HG02571 (cell line): ENCODE measurements at regions not wholly inside any gene's neighbourhood (a gene's known extent, or its start where the extent isn't known, plus 50 kb on each side); places are given as distances from the start of the nearest gene placed in this dataset.

Experiments
- ATAC-seq: cut with Tn5 transposase; IDR thresholded peaks from one replicate; pipeline ENCODE4 v1.9.1; 2021; ENCODE audit warnings: mild to moderate bottlenecking, moderate library complexity; ENCODE audit not compliant: unreplicated experiment

DNA sequence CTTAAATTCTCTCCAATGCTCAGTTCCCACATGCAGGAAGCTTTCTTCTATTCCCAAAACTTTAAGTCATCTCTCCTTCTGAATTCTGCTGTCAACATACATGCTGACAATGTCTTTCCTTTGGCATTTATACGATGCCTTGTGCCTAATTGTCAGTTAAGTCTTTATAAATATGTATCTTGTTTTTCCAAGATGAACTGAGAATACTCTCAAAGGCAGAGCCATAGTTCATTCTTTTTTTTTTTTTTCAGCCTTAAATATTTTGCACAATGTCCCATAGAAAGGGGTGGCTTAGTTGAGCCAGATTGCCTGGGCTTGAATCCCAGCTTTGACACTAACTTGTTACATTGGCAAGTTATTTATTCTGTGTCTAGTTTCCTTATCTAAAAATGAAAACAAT lies 210.6 kb downstream of the QDPR start:
- ATAC-seq, result no peak

DNA sequence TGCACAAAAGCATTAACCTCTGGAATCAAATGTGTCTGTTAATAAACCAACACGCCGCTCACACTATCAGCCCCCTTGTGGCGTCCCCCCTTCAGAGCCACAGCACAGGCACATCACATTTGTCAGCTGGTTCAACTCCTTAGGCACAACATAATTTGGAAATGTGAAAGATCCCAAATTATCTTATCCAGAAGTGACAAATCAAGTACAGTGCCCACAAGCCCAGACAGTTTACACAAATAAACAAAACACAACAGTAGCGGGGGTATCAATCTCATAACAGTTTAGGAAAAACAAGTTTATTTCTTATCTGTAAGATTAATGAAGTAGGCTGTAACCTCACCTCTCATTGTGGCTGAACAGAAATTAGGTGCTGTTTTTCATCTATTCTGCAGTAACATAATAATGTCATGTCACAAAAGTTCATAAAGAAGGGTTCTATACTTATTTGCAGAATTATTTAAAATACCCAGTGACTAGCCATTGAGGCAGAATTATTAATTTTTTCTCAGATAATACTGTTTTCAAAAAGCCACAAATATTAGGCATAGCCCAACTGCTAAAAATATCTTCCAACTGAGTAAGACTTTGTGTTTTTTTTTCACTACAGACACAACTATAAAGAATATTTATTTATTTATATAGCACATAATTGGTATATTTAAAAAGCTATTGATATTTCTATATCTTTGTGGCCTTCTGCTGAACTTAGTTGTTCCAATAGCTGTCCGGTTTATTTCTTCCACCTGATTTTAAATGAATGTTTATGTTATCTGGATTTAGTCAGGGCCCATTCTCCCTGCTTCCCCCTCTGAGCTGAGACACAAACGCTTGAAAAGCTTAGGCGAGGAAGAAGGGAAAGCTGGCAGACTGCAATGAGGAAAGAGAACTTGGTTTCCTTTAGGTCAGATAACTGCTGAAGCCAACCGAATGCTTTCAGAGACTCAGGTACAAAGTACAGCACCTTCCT lies 214.7 kb downstream of the QDPR start:
- ATAC-seq, result no peak

DNA sequence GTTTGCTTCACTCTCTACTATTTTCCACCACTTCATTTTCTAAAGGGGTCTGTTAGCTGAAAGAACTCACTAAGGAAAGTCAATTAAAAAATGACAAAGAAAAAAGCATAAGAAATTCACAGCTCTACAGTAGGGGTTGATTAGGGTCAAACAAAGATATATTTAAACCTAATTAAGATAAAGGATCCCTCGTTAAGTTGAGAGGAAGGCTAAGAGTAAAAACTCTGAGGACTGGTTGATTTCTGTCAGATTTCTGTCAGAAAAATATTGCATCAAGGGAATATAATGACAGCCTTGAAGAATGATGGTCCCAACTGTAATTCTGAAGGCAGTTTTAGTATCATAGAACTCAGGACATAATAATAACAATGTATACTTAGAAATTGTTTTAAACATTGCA lies 218.0 kb downstream of the QDPR start:
- ATAC-seq, result no peak

DNA sequence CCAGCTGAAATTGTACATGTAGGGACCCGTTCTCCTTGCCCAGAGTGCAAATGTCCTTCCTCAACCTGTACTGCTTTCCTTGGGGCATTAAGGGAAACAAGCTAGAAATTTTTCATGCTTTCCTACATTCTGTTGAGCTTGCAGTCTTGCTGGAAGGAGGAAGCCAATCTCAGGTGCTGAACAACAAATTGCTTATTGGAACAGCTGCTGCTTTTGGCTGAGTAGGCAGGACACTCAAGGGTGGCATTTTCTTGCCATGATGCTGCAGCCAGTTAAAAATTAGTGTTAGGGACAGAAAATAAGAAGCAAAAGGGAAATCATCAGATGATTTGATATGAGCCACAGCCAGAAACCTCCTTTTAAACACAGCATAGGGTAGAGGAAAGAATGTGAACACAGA lies 223.7 kb downstream of the QDPR start:
- ATAC-seq, result no peak

DNA sequence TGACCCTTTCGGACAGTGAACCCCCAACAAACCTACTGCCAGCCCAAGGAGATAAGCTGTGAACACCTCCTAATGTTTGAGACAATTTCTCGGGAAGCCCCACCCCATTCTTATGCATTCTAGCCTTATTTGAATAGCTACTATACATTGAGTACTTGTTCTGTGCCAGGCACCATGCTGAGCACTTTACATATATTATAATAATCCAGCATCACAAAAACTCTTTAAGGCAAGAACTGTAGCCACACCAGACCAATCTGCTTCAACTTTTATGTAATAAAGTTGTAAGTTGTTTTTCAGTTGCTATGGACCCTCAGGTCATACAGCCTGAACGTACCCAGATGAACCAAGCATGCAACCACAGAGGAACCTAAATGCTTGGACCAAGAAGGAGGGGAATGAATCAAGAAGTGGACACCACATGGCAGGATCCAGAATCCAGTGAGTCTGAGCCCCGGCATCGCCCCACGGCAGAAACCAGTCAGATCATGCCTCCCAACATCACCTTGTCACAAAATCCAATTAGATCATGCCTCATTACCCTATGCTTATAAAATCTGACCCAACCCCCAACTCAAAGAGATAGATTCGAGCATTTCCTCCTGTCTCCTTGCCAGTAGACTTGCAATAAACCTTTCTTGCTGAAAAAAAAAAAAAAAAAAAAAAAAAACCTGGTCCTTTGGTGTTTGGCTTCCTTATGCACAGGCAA lies 225.0 kb downstream of the QDPR start:
- ATAC-seq, result no peak

DNA sequence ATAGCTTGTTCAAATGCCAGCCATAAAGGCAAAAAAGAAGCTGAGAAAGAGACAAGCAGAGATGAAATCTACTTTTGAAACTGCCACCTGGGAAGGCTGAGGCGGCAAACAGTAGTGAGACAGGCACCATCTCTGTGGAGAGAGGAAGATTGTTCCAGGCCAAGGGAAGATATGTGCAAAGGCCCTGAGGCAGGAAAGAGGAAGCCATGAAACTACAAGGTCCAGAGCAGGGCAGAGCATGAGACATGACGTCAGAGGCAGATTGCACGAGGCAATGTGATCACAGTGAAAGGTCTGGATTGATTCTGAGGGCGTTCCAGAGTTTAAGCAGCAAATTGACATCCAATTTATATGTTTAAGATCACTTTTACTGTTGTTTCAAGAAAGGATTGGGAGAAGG lies 226.1 kb downstream of the QDPR start:
- no peak for ATAC-seq

DNA sequence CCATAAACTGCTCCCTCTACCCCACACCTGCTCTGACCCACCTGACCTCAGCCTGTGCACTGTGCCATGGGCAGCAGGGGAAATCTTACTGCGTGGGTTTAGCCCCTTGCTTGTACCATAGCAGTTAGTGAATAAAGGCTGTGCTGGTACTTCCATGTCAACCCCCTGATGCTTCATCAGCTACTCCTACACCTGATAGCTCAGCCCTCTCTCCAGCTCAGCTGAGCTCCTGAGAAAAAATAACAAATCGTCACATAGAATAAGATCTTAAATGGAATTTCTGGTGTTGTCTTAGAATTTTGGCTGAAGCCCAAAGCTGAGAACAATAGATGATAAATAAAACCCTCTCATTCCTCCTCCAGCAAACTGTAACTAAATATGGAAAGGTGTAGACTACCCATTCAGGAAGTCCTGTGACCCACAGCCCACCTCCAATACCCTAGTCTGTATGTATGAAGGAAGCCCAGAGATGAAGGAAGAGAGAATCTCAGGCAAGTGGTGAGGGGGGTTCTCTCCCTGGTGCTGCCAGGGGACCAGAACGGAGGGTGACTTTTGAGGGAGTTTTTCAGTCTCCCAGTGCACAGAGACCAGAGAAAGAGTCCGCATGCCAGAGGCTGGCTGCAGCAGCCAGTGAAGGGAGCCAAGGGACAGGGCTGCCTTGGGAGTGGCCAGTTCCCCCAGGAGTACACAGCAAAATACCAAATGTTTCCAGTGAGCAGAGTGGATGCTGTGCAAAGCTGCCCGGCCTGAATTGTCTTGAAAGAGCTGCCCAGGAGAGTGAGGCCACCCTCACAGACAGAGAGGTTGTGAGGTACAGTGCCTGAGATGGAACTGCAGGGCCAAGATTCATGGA lies 227.3 kb downstream of the QDPR start:
- no peak for ATAC-seq

DNA sequence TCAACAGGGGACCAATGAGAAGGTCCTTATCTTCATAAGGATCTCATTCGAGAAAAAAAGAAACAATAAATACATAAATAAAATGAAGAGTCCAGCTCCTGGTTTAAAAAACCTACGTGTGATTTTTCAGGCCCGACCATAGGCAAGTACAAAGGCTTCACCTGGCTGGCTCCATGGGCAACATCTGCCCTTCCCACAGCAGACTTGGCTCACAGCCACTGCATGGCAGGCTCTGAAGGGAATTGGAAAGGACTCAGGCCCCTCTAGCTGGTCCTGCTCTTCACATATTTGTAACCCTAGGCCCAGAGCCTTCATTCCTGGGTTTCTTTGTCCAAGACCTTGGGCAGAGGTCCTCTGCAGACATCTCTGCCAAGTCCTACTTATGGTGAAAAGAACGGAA lies 228.1 kb downstream of the QDPR start:
- ATAC-seq, result no peak

DNA sequence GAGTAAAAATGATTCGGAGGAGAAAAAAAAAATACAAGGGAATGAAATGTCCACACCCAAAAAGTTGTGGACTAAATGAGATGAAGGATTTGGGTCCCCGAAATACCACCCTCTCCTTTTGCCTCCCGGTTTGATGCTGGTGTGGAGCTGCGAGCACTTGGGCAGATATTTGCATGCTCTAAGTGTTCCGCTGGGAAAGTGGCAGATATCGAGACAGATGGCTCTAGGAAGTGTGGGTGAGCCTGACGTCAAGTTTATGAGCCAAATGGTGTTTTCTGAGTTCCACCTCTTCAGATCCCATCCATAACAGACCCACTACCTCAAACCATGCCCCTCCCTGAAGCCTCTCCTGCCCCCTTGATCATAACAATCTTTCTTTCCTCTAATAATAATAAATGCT lies 228.6 kb downstream of the QDPR start:
- no peak for ATAC-seq

DNA sequence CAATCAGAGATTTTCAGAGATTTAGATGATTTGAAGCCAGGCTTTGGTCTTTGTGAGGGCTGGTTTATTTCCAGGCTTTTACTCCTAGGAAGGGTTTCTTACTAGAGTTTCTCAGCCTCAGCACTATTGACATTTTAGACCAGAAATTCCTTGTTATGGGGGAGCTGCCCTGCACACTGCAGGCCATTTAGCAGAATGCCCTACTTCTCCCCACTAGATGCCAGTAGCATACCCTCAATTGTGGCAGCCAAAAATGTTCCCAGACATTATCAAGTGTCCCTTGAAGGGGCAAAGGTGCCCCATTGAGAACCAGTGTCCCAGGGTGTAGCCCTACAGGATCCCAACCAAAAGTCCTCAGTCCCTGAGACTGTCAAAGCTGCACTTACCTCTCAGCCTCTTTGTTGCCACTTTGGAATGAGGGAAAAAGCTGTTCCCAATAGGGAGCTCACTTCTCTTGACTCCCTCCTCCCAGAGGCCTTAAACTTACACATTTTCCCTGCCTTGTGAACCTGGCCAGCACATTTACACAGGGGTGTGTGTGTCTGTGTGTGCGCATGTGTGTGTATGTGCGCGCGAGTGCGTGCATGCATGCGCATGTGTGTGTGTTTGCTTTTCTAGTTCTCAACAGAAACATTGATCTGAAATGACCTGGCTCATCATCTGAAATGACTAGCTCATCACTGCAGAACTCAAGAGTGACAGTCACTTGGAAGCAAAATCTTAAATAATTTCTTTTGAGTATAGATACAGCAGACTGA lies 231.4 kb downstream of the QDPR start:
- ATAC-seq, result no peak

DNA sequence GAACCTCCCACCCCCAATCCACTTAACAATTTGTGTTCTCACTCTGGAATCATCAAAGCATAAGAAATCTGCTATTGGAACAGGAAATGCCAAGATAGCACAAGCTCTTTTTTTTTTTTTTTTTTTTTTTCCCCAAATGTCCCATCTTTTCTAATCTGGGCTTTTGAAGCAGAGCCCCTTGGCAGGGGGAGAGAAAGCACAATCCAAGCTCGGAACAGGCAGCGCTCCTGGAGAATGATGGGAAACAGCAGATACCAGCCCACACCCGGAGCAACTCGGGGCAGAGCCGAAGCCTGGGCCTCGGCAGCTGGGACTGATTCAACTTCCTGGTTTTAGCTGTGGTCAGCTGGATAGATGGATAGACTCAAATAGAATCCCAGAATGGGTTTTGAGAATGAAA lies 235.1 kb downstream of the QDPR start:
- no peak for ATAC-seq

DNA sequence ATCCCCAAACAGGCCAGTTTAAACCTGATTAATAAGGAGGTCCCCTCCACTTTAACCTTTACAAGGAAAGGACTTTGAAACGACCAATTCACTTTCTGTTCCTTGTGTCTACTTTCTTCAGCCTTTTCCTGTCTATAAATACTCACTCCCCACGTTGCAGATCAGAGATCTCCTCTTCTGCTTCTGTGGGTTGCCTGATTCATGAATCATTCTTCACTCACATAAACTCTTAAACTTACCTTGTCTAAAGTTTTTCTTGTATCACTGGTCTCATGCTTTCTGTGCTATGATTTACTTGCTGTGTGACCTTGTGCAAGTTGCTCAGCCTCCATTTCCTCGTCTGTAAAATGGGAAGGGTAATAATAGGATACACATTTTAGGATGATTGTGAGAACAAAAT lies 236.1 kb downstream of the QDPR start:
- no peak for ATAC-seq

DNA sequence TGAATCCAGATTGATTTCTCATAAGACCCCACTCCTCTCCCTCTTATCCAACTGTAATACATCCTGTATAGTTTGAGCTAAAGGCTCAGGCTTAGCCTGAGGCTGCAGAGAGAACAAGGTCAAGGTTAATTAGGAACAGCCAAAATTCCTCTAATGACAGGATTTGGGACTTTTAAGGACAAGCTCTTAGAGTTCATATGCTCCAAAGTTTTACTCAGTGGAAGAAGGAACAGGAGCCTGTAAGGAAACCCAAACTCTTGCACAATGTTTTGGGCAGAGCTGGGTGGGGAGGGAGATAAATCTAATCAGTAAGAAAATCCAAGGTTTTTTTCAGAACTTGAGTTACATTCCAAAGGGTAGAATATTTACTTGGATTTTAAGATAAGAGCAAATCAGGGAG lies 238.8 kb downstream of the QDPR start:
- ATAC-seq, result no peak

DNA sequence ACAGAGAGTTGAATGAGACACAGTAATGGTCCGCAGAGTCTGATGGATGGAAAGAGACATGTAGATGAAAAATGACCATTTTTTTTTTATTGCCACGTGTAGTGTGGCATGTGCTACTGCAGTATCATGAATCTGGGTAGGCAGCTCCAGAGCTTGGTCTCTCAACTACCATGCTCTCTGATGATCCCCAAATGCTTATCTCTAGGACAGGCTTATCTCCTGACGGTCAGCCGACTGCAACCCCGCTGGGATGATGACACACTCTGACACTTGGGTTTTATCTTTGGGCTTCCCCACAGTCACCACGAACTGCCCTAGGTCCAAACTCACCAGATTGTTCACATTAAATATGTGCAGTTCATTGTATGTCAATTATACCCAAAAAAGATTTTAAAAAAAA lies 239.7 kb downstream of the QDPR start:
- ATAC-seq, result no peak

DNA sequence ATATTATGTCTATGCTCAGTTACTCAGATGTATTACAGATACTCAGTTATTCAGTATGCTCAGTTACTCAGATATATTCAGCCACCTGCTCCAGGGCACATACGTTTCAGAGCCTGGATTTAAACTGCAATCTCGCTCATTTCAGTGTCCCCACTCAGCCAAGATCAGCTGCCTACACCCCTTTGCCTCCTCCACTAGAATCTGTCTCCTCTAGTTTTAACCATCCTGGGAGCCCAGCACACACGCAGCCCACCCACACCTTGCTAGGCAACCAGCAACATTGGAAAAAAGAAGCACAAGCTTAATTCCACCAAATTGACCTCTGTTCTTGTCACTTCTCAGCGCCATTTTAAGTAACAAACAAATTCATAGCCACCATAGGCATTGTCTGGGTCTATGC lies 246.2 kb downstream of the QDPR start:
- no peak for ATAC-seq

DNA sequence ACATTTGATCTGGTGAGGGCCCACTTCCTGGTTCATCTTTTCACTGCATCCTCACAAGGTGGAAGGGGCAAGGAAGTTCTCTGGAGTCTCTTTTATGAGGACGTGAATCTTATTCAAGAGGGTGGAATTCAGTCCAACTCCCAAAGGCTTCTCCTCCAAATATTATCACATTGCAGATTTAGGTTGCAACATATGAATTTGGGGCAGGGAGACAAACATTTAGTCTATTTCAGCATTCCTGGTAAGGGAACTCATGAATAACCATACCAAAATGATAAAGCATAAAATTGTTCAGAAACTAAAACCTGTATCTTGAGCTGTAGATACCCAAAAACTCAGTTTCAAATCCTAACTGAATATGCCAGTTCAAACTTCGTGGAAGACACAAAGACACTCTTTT lies 246.8 kb downstream of the QDPR start:
- ATAC-seq, result no peak

DNA sequence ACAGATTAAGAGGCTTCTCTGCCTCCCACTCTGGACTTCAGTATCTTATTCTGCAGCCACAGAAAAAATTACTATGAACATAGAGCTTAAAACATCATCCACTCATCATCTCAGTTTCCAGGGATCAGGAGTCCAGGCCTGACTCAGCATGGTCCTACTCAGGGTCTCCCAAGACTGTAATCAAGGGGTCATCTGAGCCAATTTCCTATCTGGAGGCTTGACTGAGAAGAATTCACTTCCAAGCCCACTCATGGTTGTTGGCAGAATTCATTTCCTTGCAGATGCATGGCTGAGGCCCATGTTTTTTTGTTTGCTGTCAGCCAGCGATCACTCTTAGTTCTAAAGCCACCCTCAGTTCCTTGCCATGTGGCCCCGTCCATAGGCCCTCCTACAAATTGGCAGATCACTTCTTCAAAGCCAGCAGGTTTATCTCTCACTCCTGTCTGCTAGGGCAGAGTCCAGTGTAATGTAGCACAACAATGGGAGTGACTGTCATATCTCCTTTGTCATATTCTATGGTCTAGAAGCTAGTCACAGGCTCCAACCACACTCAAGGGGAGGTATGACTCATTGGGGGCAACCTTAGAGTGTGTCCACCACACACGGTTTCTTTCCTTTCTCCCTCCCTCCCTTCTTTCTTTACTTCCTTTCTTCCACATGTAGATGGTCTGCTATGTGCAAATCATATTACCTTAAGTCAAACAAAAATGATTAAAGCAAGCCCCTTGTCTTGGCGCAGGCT lies 251.6 kb downstream of the QDPR start:
- ATAC-seq, result no peak

DNA sequence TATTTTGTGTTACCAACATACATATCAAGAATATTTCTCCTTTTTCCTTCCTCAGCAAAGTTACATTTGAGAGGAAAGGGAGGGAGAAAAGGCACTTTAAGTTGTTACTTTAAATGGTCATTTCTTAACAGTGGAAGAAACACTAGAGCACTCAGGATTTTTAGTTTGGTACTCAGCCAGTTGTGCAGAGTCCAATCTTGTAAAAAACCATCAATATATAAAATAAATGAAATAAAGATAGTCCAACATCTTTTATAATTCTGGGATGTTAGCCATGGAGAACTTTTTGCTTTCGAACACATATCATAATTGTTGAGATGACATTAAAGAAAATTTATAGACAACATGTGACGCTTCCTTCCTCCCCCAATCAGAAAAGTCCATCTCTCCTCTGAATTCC lies 253.8 kb downstream of the QDPR start:
- ATAC-seq, result no peak

DNA sequence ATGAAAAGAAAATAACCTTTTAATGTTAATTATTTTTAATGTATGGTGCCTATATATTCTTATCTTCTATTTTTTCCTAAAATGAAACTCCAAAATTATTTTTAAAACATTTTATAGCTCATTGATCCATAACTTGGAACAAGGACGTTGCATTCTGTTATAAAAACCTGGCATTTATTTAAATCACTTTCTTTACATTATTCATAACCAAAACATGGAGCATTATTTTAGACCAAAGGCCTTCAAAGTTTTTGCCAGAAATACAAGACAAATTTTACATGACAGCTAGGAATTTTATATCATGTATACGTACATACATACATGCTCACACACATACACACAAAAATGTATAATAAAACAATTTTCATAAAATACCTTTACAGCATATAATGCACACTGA lies 259.8 kb downstream of the QDPR start:
- ATAC-seq, result no peak

DNA sequence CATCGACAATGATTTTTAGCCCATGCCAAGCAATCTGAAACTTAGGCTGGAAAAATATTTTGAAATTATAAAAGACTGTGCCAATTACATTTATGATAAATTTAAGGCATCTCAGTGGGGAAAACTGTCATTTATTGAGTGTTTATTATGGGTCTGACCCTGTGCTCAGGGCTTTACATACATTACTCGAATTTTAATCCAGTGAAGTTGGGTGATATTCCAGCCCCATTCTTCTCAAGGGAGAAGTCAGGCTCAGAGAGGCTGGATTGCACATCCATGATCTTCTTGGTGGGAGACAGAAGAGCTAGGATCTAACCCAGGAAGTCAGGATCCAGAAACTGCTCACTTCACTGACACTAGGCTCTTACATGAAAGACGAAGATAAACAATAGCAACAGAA lies 260.8 kb downstream of the QDPR start:
- no peak for ATAC-seq
